Femur (tissue), 1 donor: ENCODE measurements at regions not wholly inside any gene's neighbourhood (a gene's known extent, or its start where the extent isn't known, plus 50 kb on each side); places are given as distances from the start of the nearest gene placed in this dataset.
"Not testable (repeated sequence)": the region's sequence is repeated elsewhere in the genome, so short reads cannot be mapped to it uniquely, and the experiment has no call there.

ENCODE experiments used
- DNase-seq: peaks from one replicate; pipeline ENCODE4 v3.0.0-alpha.2; 2017

- no peak for DNase-seq
These were observed 1443.1 kb downstream of the PCDH9 start for GRCh38 chr13:65787082-65787481.

GRCh38 chr13:65784088-65784816, 1445.9 kb downstream of the PCDH9 start:
- DNase-seq: no peak

GRCh38 chr13:65783383-65783782, 1446.8 kb downstream of the PCDH9 start:
- no peak for DNase-seq

- not testable (repeated sequence) for DNase-seq
These were observed 1458.3 kb downstream of the PCDH9 start for GRCh38 chr13:65771704-65772313.

- DNase-seq: no peak
These were observed 1461.6 kb downstream of the PCDH9 start for GRCh38 chr13:65768545-65768944.

GRCh38 chr13:65763811-65764210, 1466.3 kb downstream of the PCDH9 start:
- no peak for DNase-seq

GRCh38 chr13:65762012-65762411, 1468.1 kb downstream of the PCDH9 start:
- DNase-seq: no peak

GRCh38 chr13:65756071-65756671, 1474.0 kb downstream of the PCDH9 start:
- no peak for DNase-seq

- DNase-seq: no peak
These were observed 1481.9 kb downstream of the PCDH9 start for GRCh38 chr13:65748227-65748626.

- DNase-seq: no peak
These were observed 1483.7 kb downstream of the PCDH9 start for GRCh38 chr13:65746406-65746921.

GRCh38 chr13:65744836-65745235, 1485.3 kb downstream of the PCDH9 start:
- DNase-seq: no peak

GRCh38 chr13:65733110-65733509, 1497.0 kb downstream of the PCDH9 start:
- DNase-seq: no peak

GRCh38 chr13:65727070-65727469, 1503.1 kb downstream of the PCDH9 start:
- DNase-seq: no peak

- no peak for DNase-seq
These were observed 1505.1 kb downstream of the PCDH9 start for GRCh38 chr13:65725006-65725405.

- peak; percentile 27 for DNase-seq
These were observed 1505.9 kb downstream of the PCDH9 start for GRCh38 chr13:65724226-65724625.

GRCh38 chr13:65722506-65722905, 1507.6 kb downstream of the PCDH9 start:
- no peak for DNase-seq

- no peak for DNase-seq
These were observed 1510.3 kb downstream of the PCDH9 start for GRCh38 chr13:65719831-65720230.

- no peak for DNase-seq
These were observed 1519.6 kb downstream of the PCDH9 start for GRCh38 chr13:65710514-65710913.

- no peak for DNase-seq
These were observed 1532.3 kb downstream of the PCDH9 start for GRCh38 chr13:65697843-65698242.

- no peak for DNase-seq
These were observed 1550.9 kb downstream of the PCDH9 start for GRCh38 chr13:65679240-65679639.

- no peak for DNase-seq
These were observed 1552.2 kb downstream of the PCDH9 start for GRCh38 chr13:65677906-65678305.

- DNase-seq: not testable (repeated sequence)
These were observed 1554.8 kb downstream of the PCDH9 start for GRCh38 chr13:65675383-65675782.

GRCh38 chr13:65670014-65670625, 1560.0 kb downstream of the PCDH9 start:
- DNase-seq: no peak

- DNase-seq: no peak
These were observed 1569.4 kb downstream of the PCDH9 start for GRCh38 chr13:65660731-65661130.
